K562 (cell line): ENCODE measurements at regions not wholly inside any gene's neighbourhood (a gene's known extent, or its start where the extent isn't known, plus 50 kb on each side); places are given as distances from the start of the nearest gene placed in this dataset.

Experiments used
- CBX1 ChIP-seq: sonication (generic); IDR thresholded peaks from 2 replicates; pipeline ENCODE4 v1.6.1; 2016; ENCODE audit warnings: antibody characterized with exemption, low read depth, mild to moderate bottlenecking
- CTCF ChIP-seq, 3 experiments: IDR thresholded peaks in 2 of 3; conservative IDR thresholded peaks in 1 of 3; 2 replicates each; pipeline ENCODE4 v1.5.1; 2011 to 2012; ENCODE audit warnings: low read length in 3 of 3, mild to moderate bottlenecking in 3 of 3, control low read depth in 2 of 3, improper control_type of control experiment in 1 of 3, inconsistent platforms in 1 of 3, low read depth in 1 of 3, mixed read lengths in 1 of 3, moderate library complexity in 1 of 3; ENCODE audit not compliant: insufficient read depth in 2 of 3
- TBP ChIP-seq: optimal IDR thresholded peaks from 2 replicates; pipeline ENCODE3; 2011; ENCODE audit warnings: low read depth, low read length, improper control_type of control experiment
- ZHX1 ChIP-seq: fragments of 150-350 bp; conservative IDR thresholded peaks from 2 replicates; pipeline ENCODE4 v1.6.1; 2014; ENCODE audit warnings: low read length
- ZNF740 ChIP-seq, 3 experiments: fragments of 200-800 bp in 1 of 3; sonication (Bioruptor generic) in 1 of 3; sonication (generic) in 1 of 3; formaldehyde crosslinking in 1 of 3; IDR thresholded peaks; 2 replicates each; pipeline versions ENCODE4 v1.6.1 to v1.8.0; 2016 to 2022; ENCODE audit warnings: mild to moderate bottlenecking in 2 of 3, missing compliant biosample characterization in 2 of 3, missing genetic modification characterization in 2 of 3, missing genetic modification reagents in 1 of 3
- ZNF764 ChIP-seq: fragments of 250-450 bp; sonication (Bioruptor Pico); IDR thresholded peaks from 2 replicates; pipeline ENCODE4 v1.4.0; 2020; ENCODE audit warnings: low read depth, mild to moderate bottlenecking, moderate library complexity

GRCh38 chr6:21955053-21955595, 341.7 kb downstream of the PRL start:
- no peak for TF ChIP-seq ZNF764 (CRISPR knock-in tag)
- no peak for TF ChIP-seq CBX1
- no peak for TF ChIP-seq TBP
- TF ChIP-seq ZNF740 (CRISPR knock-in tag; IDR thresholded peaks at IDR 0.05), result no peak
- TF ChIP-seq ZNF740 (tag; IDR thresholded peaks at IDR 0.05), result no peak
- no peak for TF ChIP-seq CTCF (IDR thresholded peaks at IDR 0.05 in 2 of 3, conservative IDR thresholded peaks at IDR 0.05 in 1 of 3; ENCODE audit: insufficient read depth in 2 of 3, low read depth in 1 of 3, low read length in 3 of 3)
- TF ChIP-seq ZHX1, result no peak
